Cardiac muscle cell (in vitro differentiated cells and primary cell): ENCODE measurements at regions not wholly inside any gene's neighbourhood (a gene's known extent, or its start where the extent isn't known, plus 50 kb on each side); places are given as distances from the start of the nearest gene placed in this dataset.

ENCODE experiments used
- DNase-seq, 2 donors: peaks; one replicate each; pipeline versions ENCODE4 v3.0.0 to v3.0.0-alpha.2; 2010 to 2017; ENCODE audit warnings: low read depth in 1 of 2, low spot score in 1 of 2
- H3K27ac ChIP-seq: fragments of 200-600 bp; sonication (generic); 2 replicates; pipeline ENCODE4 v1.5.1; 2016
- H3K27me3 ChIP-seq: fragments of 200-600 bp; sonication (generic); 2 replicates; pipeline ENCODE4 v1.6.0; 2016; ENCODE audit warnings: control low read depth
- H3K36me3 ChIP-seq: fragments of 200-600 bp; sonication (generic); 2 replicates; pipeline ENCODE4 v1.5.1; 2016; ENCODE audit warnings: control low read depth
- H3K4me1 ChIP-seq: fragments of 200-600 bp; sonication (generic); 2 replicates; pipeline ENCODE4 v1.8.1; 2017; ENCODE audit warnings: low read depth, mild to moderate bottlenecking, mixed run types
- H3K4me3 ChIP-seq: fragments of 200-600 bp; sonication (generic); 2 replicates; pipeline ENCODE4 v1.5.1; 2016; ENCODE audit warnings: mild to moderate bottlenecking
- H3K9me3 ChIP-seq: fragments of 200-600 bp; sonication (generic); 2 replicates; pipeline ENCODE4 v1.5.1; 2017; ENCODE audit warnings: low read depth, mild to moderate bottlenecking, control low read depth
- CTCF ChIP-seq: IDR thresholded peaks from 2 replicates; pipeline ENCODE4 v1.5.1; 2012; ENCODE audit warnings: low read depth, mild to moderate bottlenecking, low read length

GRCh38 chr3:23062982-23063381, 140.1 kb upstream of the UBE2E2 start:
- H3K27ac ChIP-seq: no peak overlapping the region
- no peaks in the 10 kb centered on the region for H3K36me3 ChIP-seq
- no peak for TF ChIP-seq CTCF
- H3K4me1 ChIP-seq: no peaks in the 10 kb centered on the region
- H3K4me3 ChIP-seq: no peak overlapping the region
- no peak for DNase-seq
- H3K27me3 ChIP-seq: no peaks in the 10 kb centered on the region
- H3K9me3 ChIP-seq: no peaks in the 10 kb centered on the region

GRCh38 chr3:23067116-23067515, 136.0 kb upstream of the UBE2E2 start:
- H3K27ac ChIP-seq: no peak overlapping the region
- no peaks in the 10 kb centered on the region for H3K9me3 ChIP-seq
- DNase-seq: no peak
- H3K36me3 ChIP-seq: no peaks in the 10 kb centered on the region
- H3K4me1 ChIP-seq: no peaks in the 10 kb centered on the region
- TF ChIP-seq CTCF: no peak
- no peak overlapping the region for H3K4me3 ChIP-seq
- H3K27me3 ChIP-seq: no peaks in the 10 kb centered on the region

DNA sequence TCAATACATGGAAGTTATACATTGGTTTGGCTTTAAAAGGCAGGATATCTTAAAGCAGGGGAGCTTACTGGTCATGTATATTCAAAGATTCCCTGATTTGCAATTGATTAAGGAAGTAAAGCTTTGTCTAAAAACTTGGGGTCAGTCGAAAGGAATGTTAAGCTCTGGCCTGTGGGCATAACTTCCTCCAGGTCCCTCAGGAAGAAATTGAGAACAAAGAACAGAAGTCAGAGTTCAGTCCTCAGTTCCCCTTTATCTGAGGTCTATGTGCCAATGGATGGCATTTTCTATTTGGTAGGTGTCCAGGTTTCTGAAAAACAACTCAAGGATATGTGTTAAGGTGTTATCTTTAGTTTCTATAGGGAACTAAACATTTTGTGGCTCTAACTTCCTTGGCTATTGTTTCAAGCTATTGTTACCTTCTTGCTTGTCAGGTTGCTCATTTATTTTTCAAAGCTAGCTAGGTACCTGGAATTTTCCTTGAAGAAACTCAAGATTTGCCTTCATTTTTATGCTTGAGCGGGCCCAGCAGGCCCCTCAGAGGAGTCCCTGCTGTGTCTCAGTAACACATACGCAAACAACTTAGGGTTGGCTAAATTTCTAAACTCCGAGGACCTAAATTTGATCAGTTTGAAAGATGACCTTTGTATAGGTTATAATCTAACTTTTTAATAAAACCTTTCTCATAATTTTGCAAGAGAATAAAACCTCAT, 135.0 kb upstream of the UBE2E2 start:
- no peak for DNase-seq
- Histone ChIP-seq H3K4me3 (no peak overlapping the region), H3K4me1 (no peaks in the 10 kb centered on the region), H3K9me3 (no peaks in the 10 kb centered on the region), H3K36me3 (no peaks in the 10 kb centered on the region), H3K27me3 (no peaks in the 10 kb centered on the region), H3K27ac (no peak overlapping the region)
- TF ChIP-seq CTCF: no peak

GRCh38 chr3:23071296-23071695, 131.8 kb upstream of the UBE2E2 start:
- TF ChIP-seq CTCF: no peak
- Histone ChIP-seq H3K27me3 (no peaks in the 10 kb centered on the region), H3K4me1 (peaks cover 9% of the 10 kb centered on the region), H3K4me3 (no peak overlapping the region), H3K9me3 (no peaks in the 10 kb centered on the region), H3K36me3 (no peaks in the 10 kb centered on the region), H3K27ac (no peak overlapping the region)
- no peak for DNase-seq

GRCh38 chr3:23071758-23072157, 131.4 kb upstream of the UBE2E2 start:
- Histone ChIP-seq H3K27ac (no peak overlapping the region), H3K4me1 (peaks cover 9% of the 10 kb centered on the region), H3K4me3 (no peak overlapping the region), H3K9me3 (no peaks in the 10 kb centered on the region), H3K27me3 (no peaks in the 10 kb centered on the region), H3K36me3 (no peaks in the 10 kb centered on the region)
- no peak for TF ChIP-seq CTCF
- no peak for DNase-seq

DNA sequence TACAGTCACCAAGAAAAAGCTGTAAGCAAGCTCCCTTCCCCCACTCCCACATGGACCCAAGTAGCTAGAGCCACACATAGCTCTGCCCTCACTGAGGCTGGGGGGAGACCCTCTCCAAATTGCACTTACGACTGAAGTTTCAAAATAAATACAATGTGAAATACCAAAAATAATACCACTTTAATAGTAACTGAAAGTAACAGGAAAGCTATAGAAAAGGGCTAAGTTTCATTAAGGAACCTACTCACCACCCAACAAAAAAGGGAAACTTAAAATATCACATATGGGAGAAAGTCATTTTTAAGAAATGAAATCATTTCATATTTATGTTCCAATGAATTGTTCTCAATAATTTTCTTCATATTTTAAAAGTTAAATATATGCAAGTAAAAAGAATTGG, 130.4 kb upstream of the UBE2E2 start:
- TF ChIP-seq CTCF: no peak

More for the DNA sequence above, 130.4 kb upstream of the UBE2E2 start:
- H3K4me3 ChIP-seq: no peak overlapping the region
- H3K36me3 ChIP-seq: no peaks in the 10 kb centered on the region
- DNase-seq: no peak
- H3K27ac ChIP-seq: no peak overlapping the region
- H3K4me1 ChIP-seq: peaks cover 9% of the 10 kb centered on the region
- H3K9me3 ChIP-seq: no peaks in the 10 kb centered on the region
- H3K27me3 ChIP-seq: no peaks in the 10 kb centered on the region
